Fibroblast of the aortic adventitia (primary cell): ENCODE measurements at regions not wholly inside any gene's neighbourhood (a gene's known extent, or its start where the extent isn't known, plus 50 kb on each side); places are given as distances from the start of the nearest gene placed in this dataset.

ENCODE experiments used
- DNase-seq: peaks from one replicate; pipeline ENCODE4 v3.0.0-alpha.2; 2010; ENCODE audit warnings: low read depth
- H3K4me3 ChIP-seq: 2 replicates; pipeline ENCODE4 v1.5.1; 2011; ENCODE audit warnings: low read depth, mild to moderate bottlenecking, control low read depth, low read length, moderate library complexity
- CTCF ChIP-seq: IDR thresholded peaks from 2 replicates; pipeline ENCODE4 v1.5.1; 2011; ENCODE audit warnings: mild to moderate bottlenecking, low read length, control low read depth, inconsistent platforms; ENCODE audit not compliant: insufficient read depth

GRCh38 chr3:117719316-117719926 is 1009.8 kb downstream of the TUSC7 start:
- peak; percentile 63 for DNase-seq
- peak; percentile 86 for TF ChIP-seq CTCF
- H3K4me3 ChIP-seq: no peak overlapping the region

- DNase-seq: no peak
Measured at GRCh38 chr3:117721866-117722265, 1012.3 kb downstream of the TUSC7 start.

GRCh38 chr3:117722856-117723255 is 1013.3 kb downstream of the TUSC7 start:
- no peak overlapping the region for H3K4me3 ChIP-seq
- TF ChIP-seq CTCF: no peak
- no peak for DNase-seq

More at GRCh38 chr3:117721866-117722265, 1012.3 kb downstream of the TUSC7 start:
- TF ChIP-seq CTCF: no peak
- no peak overlapping the region for H3K4me3 ChIP-seq

- TF ChIP-seq CTCF: no peak
- H3K4me3 ChIP-seq: no peak overlapping the region
- DNase-seq: no peak
Measured at GRCh38 chr3:117723825-117724224, 1014.2 kb downstream of the TUSC7 start.

GRCh38 chr3:117725314-117725713 is 1015.7 kb downstream of the TUSC7 start:
- TF ChIP-seq CTCF: no peak
- no peak overlapping the region for H3K4me3 ChIP-seq
- no peak for DNase-seq

- DNase-seq: no peak
- no peak for TF ChIP-seq CTCF
Measured at GRCh38 chr3:117726776-117727175, 1017.2 kb downstream of the TUSC7 start.

GRCh38 chr3:117728226-117728625 is 1018.6 kb downstream of the TUSC7 start:
- H3K4me3 ChIP-seq: no peak overlapping the region
- TF ChIP-seq CTCF: no peak
- DNase-seq: peak; percentile 52

More at GRCh38 chr3:117726776-117727175, 1017.2 kb downstream of the TUSC7 start:
- no peak overlapping the region for H3K4me3 ChIP-seq
